ENCODE measurements at regions not wholly inside any gene's neighbourhood (a gene's known extent, or its start where the extent isn't known, plus 50 kb on each side); places are given as distances from the start of the nearest gene placed in this dataset.
"Not testable (repeated sequence)": the region's sequence is repeated elsewhere in the genome, so short reads cannot be mapped to it uniquely, and the experiment has no call there.

- no peak for DNase-seq (ENCODE audit: low spot score)
Observed at GRCh38 chr4:112946127-112946526, 103.3 kb upstream of the ANK2 start.

GRCh38 chr4:112947616-112948015 lies 101.8 kb upstream of the ANK2 start:
- no peak for DNase-seq (ENCODE audit: low spot score)

DNA sequence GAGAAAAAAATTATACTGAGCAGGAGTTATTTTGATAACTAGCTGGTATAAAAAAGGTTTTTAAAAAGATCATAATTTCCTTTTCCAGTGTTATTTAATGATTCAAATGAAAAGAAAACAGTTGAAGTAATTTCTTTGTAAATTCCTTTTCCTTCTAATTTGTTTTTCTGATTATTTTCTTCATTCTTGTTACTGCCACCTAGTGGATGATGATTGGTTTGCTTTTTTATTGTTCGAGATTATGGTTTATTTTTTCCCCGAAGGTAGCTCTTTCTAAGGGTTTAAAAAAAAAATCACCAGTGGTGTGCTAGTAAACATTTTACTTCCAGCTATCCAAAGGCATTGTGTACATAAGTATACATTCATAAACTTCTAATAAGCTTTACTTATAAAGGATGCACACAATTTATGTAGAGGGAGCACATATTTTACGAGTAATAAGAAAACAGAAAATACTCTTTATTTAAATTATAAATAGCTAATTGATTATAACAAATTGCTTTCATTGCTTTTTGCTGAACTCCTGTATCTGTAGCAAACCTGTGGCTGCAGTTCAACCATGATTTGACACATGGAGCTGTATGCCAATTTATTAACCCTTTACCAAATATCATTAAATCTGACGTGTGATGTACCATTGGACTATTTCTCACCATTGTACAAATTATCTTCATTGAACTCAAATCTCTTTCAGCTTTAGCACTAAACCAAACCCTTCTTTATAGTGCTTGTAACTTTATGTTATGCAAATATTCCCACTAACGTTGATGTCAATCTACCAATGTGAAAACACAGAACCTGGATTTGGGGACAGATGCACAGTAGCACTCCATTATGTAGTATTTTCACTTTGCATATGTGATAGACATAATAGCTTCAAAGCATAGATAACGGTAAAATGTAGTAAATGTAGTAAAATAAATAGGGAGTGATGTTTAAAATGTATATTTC lies 97.8 kb upstream of the ANK2 start:
- peak; percentile 2 for DNase-seq (ENCODE audit: low spot score)

DNA sequence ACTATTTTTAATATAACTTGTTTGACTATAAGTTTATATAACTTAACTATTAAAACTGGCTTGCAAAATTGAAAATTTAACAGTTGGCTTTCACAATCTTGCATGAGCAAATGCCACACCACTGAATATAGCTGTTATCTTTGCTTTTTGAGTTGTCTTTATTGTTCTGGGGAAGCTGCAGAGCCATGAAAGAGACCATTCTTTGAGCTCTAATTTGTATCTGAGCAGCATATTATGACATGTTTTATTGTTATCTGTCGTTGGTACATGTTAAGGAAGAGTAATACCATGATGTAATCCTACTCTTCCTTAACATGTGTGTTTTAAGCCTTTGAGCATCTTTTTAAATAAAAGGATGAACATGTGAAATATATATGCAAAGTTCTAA lies 97.1 kb upstream of the ANK2 start:
- no peak for DNase-seq (ENCODE audit: low spot score)

- DNase-seq (ENCODE audit: low spot score), result no peak
Observed at GRCh38 chr4:112953262-112953661, 96.2 kb upstream of the ANK2 start.

GRCh38 chr4:112954286-112954685 lies 95.2 kb upstream of the ANK2 start:
- no peak for DNase-seq (ENCODE audit: low spot score)

DNA sequence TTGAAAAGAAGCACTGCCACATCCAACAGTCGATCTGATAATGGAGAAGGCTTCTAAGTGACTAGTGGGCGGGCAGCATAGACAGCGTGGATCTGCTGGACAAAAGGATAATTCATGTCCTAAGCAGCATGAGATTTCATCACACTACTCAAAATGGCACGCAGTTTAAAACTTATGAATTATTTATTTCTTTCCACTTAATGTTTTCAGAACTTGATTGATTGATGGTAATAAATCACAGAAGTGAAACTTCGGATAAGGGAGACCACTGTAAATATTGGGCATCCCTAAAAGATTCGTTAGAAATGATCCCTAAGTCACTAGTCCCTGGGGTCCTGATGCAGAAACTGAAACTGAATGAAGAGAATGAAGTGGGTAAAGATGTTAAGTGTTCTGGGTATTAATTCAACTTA lies 93.0 kb upstream of the ANK2 start:
- DNase-seq (ENCODE audit: low spot score), result no peak

GRCh38 chr4:112957764-112958163 lies 91.7 kb upstream of the ANK2 start:
- DNase-seq (ENCODE audit: low spot score), result not testable (repeated sequence)

DNA sequence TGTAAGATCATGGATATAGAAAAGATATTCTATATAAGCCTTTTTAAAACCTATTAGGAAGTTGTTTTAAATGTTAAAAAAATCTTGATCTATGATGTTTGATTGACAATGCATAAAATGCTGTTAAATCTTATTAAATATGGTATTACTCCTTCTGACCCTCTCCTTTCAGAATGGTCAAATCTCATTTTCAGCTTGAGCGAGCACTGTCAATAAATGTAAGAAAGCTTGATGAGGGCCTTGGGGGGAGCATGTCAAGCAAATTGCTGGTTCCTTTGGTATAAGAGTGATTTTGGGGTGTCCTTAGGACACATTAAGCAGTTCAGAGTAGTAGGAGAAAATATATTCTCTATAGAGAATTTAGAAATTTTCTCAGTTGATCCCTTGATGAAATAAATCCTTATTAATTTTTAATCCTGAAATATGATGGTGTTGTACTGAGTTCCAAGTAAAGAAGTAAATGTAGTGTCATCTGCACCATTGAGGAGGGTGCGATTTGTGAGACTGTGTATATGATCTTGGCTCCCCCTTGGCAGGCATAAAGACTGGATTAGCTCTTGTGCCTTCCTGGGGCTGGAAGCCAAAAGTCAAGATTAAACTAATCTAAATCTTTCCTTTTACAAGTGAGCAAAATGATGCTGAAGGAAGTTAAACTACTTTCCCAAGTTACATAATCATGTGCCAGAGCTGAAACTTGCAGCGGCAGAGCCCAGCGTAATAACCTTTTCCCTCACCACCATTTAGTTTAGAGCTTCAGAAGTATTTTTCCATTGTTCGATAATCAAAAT lies 82.6 kb upstream of the ANK2 start:
- no peak for DNase-seq (ENCODE audit: low spot score)

GRCh38 chr4:112968451-112969159 lies 80.8 kb upstream of the ANK2 start:
- DNase-seq (ENCODE audit: low spot score), result no peak

DNA sequence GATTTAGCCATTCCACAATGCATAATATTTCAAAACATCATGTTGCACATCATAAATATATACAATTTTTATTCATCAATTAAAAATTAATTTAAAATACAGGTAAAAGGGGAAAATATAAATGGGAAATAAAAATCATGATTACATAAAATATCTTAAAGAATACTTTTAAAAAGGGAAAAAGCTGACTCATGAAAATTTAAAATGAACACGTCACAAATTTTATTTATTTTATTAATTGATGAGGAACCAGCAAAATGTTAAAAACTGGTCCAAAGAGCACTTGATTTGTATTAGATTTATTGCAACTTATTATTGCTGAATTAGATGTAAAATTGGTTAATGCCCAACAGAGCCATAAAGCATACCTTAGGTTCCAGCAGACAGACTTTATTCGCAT lies 78.5 kb upstream of the ANK2 start:
- DNase-seq (ENCODE audit: low spot score), result no peak

DNA sequence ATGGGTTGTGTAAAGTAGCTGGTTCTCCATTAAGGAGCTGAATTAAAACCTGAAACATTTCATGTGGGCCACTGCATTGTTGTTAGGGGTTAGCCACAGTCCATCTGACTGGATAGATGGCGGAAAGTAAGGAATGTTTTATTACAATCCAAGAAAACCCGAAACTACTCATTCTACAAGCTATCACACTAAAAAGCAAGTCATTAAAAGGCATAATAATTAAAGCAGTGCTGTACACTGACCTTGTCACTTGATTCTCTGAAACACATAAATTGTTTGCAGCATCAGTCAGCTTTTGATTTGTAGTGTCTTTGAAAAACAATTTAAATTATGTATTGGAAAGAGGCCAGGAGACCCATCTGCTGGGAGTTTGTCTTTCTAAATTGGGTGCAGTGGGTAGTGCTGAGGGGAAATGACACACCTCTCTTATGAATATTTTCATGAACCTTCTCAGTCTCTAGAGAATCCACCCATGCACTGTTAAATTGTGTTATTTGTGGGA lies 75.7 kb upstream of the ANK2 start:
- DNase-seq (ENCODE audit: low spot score), result no peak

- DNase-seq (ENCODE audit: low spot score), result no peak
Observed at GRCh38 chr4:112975567-112976355, 73.7 kb upstream of the ANK2 start.

- DNase-seq (ENCODE audit: low spot score), result no peak
Observed at GRCh38 chr4:112978691-112979472, 70.6 kb upstream of the ANK2 start.

GRCh38 chr4:112979881-112980421 lies 69.5 kb upstream of the ANK2 start:
- DNase-seq (ENCODE audit: low spot score), result no peak

DNA sequence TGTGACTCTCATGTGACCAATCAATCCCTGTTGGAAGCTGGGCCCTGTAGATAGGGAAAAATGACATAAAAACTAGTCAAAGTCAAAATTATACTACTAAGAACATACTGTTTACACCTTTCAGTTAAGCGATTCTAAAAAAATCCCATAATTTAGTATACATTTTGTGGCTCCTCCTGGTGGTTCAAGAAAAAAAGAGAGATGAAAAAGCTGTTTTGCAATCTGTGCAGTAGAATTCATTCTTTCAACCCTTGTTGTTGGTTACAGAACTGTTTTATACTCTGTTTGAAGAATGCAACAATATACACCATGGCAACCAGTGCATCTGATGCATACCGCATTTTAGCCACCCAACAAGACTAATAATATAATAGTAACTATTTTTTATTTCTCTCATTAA lies 66.8 kb upstream of the ANK2 start:
- DNase-seq (ENCODE audit: low spot score), result no peak

- no peak for DNase-seq (ENCODE audit: low spot score)
Observed at GRCh38 chr4:112994732-112995464, 54.6 kb upstream of the ANK2 start.
